ENCODE measurements at regions not wholly inside any gene's neighbourhood (a gene's known extent, or its start where the extent isn't known, plus 50 kb on each side); places are given as distances from the start of the nearest gene placed in this dataset.

DNA sequence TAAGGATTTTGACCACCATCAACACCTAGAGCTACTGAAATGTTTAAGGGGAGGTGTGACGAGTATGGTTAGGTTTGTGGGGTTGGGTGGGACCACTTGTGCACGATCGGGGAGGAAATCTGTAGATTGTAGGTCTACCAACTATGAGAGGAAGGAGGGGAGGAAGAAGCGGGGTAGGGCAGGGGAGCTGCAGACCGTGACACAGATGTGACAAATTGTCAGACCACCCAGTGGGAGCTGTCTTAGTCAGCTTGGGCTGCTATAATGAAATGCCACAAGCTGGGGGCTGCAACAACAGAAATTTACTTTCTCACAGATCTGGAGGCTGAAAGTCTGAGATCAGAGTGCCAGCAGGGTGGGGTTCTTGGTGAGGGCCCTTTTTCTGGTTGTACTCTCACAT, 62.2 kb upstream of the ARGLU1 start:
- no peak for DNase-seq

DNA sequence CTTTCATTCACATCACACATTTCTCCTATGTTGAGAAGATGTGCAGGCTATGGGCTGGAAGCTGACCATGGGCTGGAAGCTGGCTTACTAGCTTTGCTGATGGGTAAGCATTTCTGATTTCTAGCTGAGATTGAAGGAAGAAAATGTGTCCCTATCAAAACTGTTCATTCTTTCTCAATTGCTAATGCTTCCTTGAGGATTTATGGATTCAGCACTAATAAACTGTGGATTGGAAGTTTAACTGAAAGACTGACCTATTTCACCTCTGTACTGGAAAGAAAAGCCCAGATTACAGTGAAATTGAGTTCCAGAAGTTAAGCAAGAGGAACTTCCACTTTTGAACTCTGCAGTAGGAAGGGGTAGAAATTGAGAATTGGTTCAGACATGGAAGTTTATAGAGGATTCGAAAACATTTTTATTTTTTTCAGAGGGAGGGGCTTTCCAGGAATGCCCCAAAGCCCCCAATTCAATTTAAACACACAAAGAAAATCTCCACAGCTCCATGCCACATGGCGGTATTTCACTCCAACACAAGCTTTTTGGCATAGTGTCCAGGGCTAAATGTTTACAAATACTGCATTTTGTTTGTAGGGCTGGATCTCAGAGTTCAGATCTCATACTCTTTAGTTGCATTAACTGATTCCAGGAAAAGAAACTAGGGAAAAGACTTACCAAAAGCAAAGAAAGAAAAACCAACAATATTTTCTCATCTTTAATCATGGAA, 61.2 kb upstream of the ARGLU1 start:
- DNase-seq: no peak

DNA sequence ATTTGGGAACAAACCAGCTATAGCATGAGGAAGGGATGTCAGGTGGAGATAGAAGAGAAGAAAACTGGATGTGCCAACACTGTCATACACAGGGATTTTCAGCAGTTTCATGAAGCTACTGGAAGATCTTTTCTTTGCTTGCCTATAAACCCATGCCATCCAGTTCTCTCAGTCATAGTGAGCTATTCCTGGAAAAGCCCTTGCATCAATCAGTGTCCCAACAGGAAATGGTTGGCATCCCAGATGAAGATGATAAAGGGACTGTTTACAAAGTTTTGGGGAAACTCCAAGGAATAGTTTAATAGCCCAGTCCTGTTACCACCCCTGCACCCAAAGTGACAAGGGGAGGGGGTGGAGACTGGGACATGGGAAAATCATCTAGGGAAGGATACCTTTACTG, 58.5 kb upstream of the ARGLU1 start:
- DNase-seq: no peak

DNA sequence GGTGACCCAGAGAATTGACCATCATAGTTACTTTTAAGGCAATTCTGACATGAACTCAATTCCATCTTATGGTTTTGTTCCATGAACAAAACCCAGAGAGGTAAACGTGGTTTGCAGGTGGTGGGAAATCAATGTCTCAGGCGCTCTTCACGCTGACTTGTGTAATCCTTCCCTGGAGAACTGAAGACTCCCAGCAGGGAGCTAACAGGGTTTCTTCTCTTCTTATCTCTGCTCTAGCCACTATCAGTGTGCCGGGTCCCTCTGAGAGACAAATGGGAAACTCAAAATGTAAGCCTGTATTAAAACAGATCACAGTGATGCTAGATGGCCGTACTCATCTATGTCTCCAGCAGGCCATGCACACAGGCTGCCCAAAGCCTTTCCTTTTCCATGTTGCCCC, 57.6 kb upstream of the ARGLU1 start:
- no peak for DNase-seq

DNA sequence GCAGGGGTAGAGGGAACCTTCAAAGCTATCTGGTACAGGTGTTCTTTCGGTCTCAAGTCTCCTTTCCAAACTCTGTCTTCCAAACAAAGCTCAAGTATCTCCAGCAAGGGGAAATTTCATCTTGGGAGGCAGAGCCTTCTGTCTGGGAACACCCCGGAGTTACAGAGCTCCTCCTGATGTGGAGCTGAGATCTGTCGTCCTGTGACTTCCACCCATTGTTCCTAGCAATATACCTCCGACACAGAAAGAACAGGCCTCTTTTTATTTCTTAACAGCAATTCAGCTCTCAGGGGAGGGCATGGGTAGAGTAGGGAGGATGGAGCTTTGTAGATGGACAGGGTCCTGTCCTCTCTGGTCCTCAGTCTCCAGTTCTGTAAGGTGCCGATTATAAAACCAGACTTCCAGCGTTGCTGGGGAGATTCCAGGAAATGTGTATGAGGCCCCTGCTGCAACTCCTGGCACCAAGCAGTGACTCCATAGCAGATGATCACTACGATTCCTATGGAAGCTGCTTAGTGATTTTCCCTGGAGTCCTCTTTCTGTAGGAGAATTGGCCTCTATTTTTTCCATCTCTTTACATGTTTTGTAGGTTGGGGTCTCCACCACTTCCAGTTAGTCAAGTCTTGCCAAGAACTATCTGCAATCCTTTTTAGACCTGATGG, 56.0 kb upstream of the ARGLU1 start:
- DNase-seq: no peak

DNA sequence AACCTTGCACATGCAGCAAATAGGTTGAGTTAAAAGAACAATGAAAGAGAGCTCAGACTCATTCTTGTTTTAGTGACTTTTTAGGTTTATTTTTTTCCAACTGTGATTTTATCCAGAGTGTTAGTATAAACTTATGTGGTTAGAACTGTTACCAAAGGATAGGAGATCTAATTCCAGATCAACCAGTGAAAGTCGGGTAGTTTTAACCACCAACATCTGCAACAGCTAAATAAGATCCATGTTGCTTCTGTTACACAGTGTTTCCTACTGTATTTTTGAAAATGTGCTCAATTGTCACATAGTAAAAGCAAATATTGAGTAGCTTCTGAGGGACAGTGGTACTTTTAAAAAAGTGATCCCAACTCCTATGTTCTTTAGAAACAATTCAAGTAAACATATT, 53.9 kb upstream of the ARGLU1 start:
- no peak for DNase-seq

DNA sequence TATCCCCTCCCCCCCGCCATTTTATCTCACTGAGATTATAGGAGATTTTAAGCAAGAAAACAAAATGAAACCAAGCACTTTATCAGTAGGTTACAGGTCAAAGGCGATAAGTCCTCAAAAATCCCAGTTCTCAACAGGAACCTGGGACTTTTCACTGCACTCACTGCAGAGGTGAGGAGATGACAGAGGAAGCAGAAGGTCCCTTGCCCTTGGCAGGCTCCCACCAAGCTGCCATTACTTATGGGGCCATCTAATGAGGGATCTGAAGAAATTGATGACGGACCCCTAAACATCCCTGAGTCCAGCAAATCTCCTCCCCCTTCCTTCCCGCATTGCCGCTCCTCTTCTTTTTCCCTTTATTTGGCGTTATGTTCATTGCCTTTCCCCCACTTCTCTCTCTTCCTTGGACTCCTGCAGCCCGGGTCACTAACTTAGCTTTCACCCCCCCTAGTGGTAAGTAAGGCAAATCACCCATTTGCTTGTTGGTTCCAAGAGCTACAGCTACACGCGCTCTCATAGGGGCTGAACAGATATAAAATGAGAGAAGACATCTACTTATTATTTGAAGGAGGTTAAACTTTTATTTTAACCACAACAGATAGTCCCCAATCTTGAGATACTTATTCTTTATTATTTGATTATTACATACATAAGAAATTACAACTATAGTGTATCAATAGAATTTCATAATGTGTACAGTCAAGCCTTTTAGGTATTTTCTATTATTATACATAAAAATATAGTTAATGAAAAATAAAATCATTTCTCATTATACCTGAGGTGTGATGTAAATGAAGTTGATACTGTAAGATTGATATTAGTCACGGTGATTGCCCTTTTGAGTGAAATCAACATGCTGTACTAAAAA, 52.0 kb upstream of the ARGLU1 start:
- DNase-seq: no peak
